Transverse colon (tissue), 4 donors: ENCODE measurements at regions not wholly inside any gene's neighbourhood (a gene's known extent, or its start where the extent isn't known, plus 50 kb on each side); places are given as distances from the start of the nearest gene placed in this dataset.

ENCODE experiments used
- DNase-seq: peaks from one replicate; pipeline ENCODE4 v3.0.0-alpha.2; 2019
- H3K27ac ChIP-seq, 4 donors: fragments of 200-600 bp; sonication (generic); 2 replicates each; pipeline ENCODE4 v1.5.1; 2016 to 2018; ENCODE audit warnings: inconsistent platforms in 4 of 4
- H3K27me3 ChIP-seq: fragments of 200-600 bp; sonication (generic); 2 replicates; pipeline ENCODE4 v1.5.1; 2017; ENCODE audit warnings: inconsistent platforms
- H3K36me3 ChIP-seq, 4 donors: fragments of 200-600 bp; sonication (generic); 2 replicates each; pipeline ENCODE4 v1.5.1; 2017 to 2019; ENCODE audit warnings: inconsistent platforms in 4 of 4
- H3K4me1 ChIP-seq, 4 donors: fragments of 200-600 bp; sonication (generic); 2 replicates each; pipeline ENCODE4 v1.5.1; 2017 to 2020; ENCODE audit warnings: inconsistent platforms in 4 of 4
- H3K4me3 ChIP-seq, 4 donors: fragments of 200-600 bp; sonication (generic); 1 replicate in 1 of 4; 2 replicates in 3 of 4; pipeline versions ENCODE4 v1.5.1 to v1.6.1; 2017 to 2019; ENCODE audit warnings: inconsistent platforms in 4 of 4
- H3K9me3 ChIP-seq, 2 donors: fragments of 200-600 bp; sonication (generic); 2 replicates each; pipeline ENCODE4 v1.5.1; 2017 to 2019; ENCODE audit warnings: inconsistent platforms in 2 of 2
- CTCF ChIP-seq, 5 experiments: fragments of 200-600 bp in 3 of 5; fragments of 450-650 bp in 2 of 5; sonication (generic) in 3 of 5; IDR thresholded peaks; 1 replicate in 2 of 5; 2 replicates in 3 of 5; pipeline ENCODE4 v1.5.1; 2016 to 2017; ENCODE audit warnings: antibody characterized with exemption in 5 of 5, inconsistent platforms in 3 of 5, mild to moderate bottlenecking in 2 of 5, moderate library complexity in 1 of 5
- EP300 ChIP-seq: sonication (generic); formaldehyde crosslinking; IDR thresholded peaks from one replicate; pipeline ENCODE4 v1.6.1; 2017; ENCODE audit warnings: antibody characterized with exemption, low read depth
- POLR2A ChIP-seq: fragments of 450-650 bp; IDR thresholded peaks from one replicate; pipeline ENCODE4 v1.6.1; 2016; ENCODE audit warnings: antibody characterized with exemption, mild to moderate bottlenecking, moderate library complexity
- POLR2AphosphoS5 ChIP-seq, 3 donors: sonication (generic); formaldehyde crosslinking; IDR thresholded peaks; one replicate each; pipeline ENCODE4 v1.6.1; 2016; ENCODE audit warnings: antibody characterized with exemption in 3 of 3
- WGBS, 2 donors: methylation state at CpG; one replicate each; pipeline ENCODE4 v1.1.5; 2018; ENCODE audit warnings: low coverage in 1 of 2; 5-methylcytosine and 5-hydroxymethylcytosine counted together
- in situ Hi-C, 4 donors: fragments of 200-750 bp; cut with MboI; loops; one replicate each; pipeline versions ENCODE4 v1.15.0 to v1.15.1; 2017; ENCODE audit warnings: low sequenced_read_pairs in 3 of 4, low pct_ligation_motif_present in 1 of 4, low pct_unique_long_range_greater_than_20kb in 1 of 4
- intact Hi-C: fragments of 100-400 bp; cut with DNase I; formaldehyde crosslinking; loops from one replicate; pipeline ENCODE4 v1.15.1; 2023; ENCODE audit warnings: low total_unique reads

DNA sequence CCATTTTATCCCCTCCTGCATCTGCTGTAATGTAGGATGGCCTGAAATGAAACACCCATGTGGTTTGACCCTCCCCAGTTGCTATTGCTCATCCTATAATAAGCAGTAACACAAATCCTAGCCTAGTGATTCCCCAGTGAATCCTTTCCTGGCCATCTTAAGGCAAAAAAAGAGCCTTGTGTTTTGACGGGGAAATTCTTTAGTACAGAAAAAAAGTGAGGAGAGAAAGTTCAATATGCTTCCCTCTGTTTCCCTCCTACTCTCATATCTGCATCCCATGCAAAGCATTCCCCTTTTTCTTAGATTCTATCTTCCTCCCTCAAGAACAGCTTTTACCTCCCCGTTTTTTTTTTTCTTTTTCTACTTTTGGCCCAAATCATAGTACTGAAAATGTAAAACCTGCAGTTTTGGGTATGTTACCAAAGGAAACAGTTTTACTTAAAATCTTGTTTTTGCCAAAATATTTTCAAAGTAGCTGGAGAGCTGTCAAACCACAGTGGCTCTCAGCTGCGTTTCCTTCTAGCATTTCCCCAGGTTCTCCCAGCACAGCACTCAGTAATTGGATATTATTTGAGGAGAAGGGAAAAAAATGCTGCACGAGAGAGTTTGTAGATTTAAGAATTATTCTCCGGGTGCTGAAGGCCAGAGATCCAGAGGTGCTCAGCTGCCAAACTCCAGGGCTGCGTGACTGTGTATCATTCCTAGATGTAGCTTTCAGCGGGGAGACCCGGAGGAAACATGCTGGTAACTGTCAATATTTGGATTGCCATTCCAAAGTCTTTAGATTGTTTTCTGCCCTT is 321.4 kb downstream of the NPR3 start:
- Histone ChIP-seq H3K36me3 (no peaks in the 10 kb centered on the region), H3K27ac (peak overlapping the region; percentile 9 to 47 (median 24)), H3K27me3 (no peaks in the 10 kb centered on the region), H3K9me3 (no peaks in the 10 kb centered on the region), H3K4me1 (peaks cover 13 to 42% (median 19%) of the 10 kb centered on the region in 4 donors), H3K4me3 (no peak overlapping the region)
- no peak for DNase-seq
- intact Hi-C loops (no loop called here), in situ Hi-C loops (no loop called here)
- WGBS, 2 donors, result 32 to 42% methylated on average over 5 to 8 of the region's 8 CpGs
- TF ChIP-seq EP300 (no peak), POLR2A (no peak), POLR2AphosphoS5 (IDR thresholded peaks at IDR 0.05) (no peak), CTCF (IDR thresholded peaks at IDR 0.05) (no peak)

DNA sequence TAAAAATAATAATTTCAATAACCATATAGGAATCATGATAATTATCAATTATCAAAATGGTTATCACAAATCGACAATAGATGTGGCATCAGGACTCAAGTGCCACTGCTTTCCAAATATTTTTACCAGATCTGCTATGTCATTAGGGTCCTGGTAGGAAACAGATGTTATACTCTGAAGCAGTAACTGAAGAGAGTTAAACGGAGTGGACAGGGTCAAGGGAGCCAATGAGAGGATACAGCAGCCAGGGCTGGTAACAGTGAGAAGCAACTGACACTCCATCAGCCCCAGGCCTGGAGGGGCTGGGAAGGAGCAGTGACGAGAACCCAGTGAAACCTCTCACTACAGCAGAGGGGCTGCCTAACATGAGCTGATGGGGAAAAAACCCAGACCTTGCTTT is 322.4 kb downstream of the NPR3 start:
- Histone ChIP-seq H3K27ac (no peak overlapping the region), H3K4me3 (no peak overlapping the region), H3K27me3 (no peaks in the 10 kb centered on the region), H3K9me3 (no peaks in the 10 kb centered on the region), H3K4me1 (peaks cover 13 to 42% (median 19%) of the 10 kb centered on the region in 4 donors), H3K36me3 (no peaks in the 10 kb centered on the region)
- TF ChIP-seq EP300, result no peak
- no peak for TF ChIP-seq POLR2A
- no peak for TF ChIP-seq POLR2AphosphoS5 (IDR thresholded peaks at IDR 0.05)
- no peak for TF ChIP-seq CTCF (IDR thresholded peaks at IDR 0.05)
- in situ Hi-C loops, result no loop called here
- intact Hi-C loops, result no loop called here
- WGBS, 2 donors, result 71 to 75% methylated on average over 3 of the region's 3 CpGs
- no peak for DNase-seq

DNA sequence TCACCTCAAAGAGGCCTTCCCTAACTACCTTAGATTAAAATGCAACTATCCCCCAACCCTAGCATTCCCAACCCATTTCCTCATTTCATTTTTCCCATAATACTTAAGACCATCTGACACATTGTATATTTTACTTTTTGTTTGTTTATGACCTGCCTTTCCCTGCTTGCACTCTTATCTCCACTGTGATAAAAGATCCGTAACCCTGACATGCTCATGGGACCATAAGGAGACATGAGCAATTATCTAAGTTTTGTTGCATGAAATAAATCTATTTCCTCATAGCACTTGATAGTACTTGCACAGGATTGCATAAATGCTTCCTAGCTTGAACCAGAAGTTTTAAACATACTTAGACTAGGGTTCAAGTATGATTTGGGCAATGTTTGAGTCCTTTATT is 323.7 kb downstream of the NPR3 start:
- no peak for DNase-seq
- Histone ChIP-seq H3K4me3 (no peak overlapping the region), H3K4me1 (peaks cover 13 to 42% (median 19%) of the 10 kb centered on the region in 4 donors), H3K27me3 (no peaks in the 10 kb centered on the region), H3K9me3 (no peaks in the 10 kb centered on the region), H3K27ac (peak overlapping the region; percentile 47 to 69 (median 60)), H3K36me3 (no peaks in the 10 kb centered on the region)
- WGBS, 2 donors, result 57 to 59% methylated on average over 1 of the region's 1 CpG
- in situ Hi-C loops (no loop called here), intact Hi-C loops (no loop called here)
- TF ChIP-seq POLR2AphosphoS5 (IDR thresholded peaks at IDR 0.05) (peak in 1 of 3 donors; percentile 40), CTCF (IDR thresholded peaks at IDR 0.05) (no peak), POLR2A (no peak), EP300 (no peak)

- no peak for TF ChIP-seq CTCF (IDR thresholded peaks at IDR 0.05)
- Histone ChIP-seq H3K4me3 (no peak overlapping the region), H3K27me3 (no peaks in the 10 kb centered on the region), H3K27ac (peak overlapping the region; percentile 6 to 64 (median 22)), H3K36me3 (no peaks in the 10 kb centered on the region), H3K9me3 (peaks cover 0 to 5% of the 10 kb centered on the region in 2 donors), H3K4me1 (peaks cover 13 to 39% (median 18%) of the 10 kb centered on the region in 4 donors)
- intact Hi-C loops (no loop called here), in situ Hi-C loops (no loop called here)
- WGBS, 2 donors, result 89% methylated on average over 3 of the region's 3 CpGs
- DNase-seq, result peak; percentile 42
These were observed 324.9 kb downstream of the NPR3 start for GRCh38 chr5:33035851-33036527.
